ENCODE measurements at regions not wholly inside any gene's neighbourhood (a gene's known extent, or its start where the extent isn't known, plus 50 kb on each side); places are given as distances from the start of the nearest gene placed in this dataset.

DNA sequence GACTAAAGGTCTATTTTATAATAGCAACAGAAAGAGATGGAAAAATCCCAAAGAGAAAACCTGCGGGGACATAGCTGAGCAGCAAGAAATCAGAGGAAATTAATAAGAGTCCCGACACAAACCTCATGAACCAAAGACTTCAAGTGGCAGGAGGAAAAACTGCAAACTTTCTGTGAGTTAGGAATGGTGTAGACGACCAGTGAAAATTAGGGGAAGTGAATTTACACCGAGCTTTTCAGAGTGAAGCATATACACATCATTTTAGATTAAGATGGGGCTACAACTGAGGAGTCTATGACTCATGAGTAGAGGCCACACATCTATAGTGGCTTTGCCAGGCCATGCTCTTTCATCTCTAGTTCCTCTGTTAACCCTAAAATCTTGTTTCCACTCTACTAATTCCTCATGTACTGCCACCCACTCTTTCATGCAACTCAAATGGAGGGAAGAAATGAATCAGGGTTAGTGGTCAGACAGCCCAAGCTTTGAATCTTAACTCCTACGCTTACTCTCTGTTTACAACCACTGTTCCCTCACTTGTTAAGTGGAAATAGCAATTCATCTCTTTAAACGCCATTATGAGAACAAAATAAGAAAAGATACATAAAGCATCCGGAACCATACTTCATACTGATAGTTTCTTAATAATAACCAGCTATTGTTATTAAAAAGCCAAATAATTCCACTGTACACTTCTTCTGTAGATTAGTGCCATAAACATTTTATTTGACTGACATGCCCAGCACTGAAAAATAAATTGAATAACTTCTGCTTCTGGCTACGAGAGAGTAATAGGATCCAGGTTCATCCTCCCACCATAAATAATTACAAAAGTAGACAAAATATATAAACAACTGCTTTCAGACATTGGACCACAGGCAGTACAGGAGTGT lies 219.3 kb downstream of the RMST start:
- peaks cover 8 to 13% of the 10 kb centered on the region in 2 donors for H3K9me3 Mint-ChIP-seq
- no peak overlapping the region for H3K27ac Mint-ChIP-seq
- Histone ChIP-seq H3K36me3 (ENCODE audit: control insufficient read depth, insufficient read depth, low read length) (no peaks in the 10 kb centered on the region), H3K9me3 (ENCODE audit: control insufficient read depth, insufficient read depth, low read length) (no peaks in the 10 kb centered on the region), H3K4me1 (ENCODE audit: control insufficient read depth, insufficient read depth, low read length) (no peaks in the 10 kb centered on the region), H3K27ac (ENCODE audit: low read length) (no peak overlapping the region), H3K27me3 (ENCODE audit: control insufficient read depth, insufficient read depth, low read length) (no peaks in the 10 kb centered on the region), H3K4me3 (ENCODE audit: low read length) (no peak overlapping the region)
- 76% methylated on average over 7 of the region's 8 CpGs for WGBS (ENCODE audit: insufficient coverage)
- intact Hi-C loops (cut with micrococcal nuclease): no loop called here
- no peaks in the 10 kb centered on the region for H3K4me1 Mint-ChIP-seq
- no peaks in the 10 kb centered on the region for H3K36me3 Mint-ChIP-seq
- no peak for ATAC-seq
- no peak for DNase-seq
- no peak overlapping the region for H3K4me3 Mint-ChIP-seq
- H3K27me3 Mint-ChIP-seq (ENCODE audit: low read depth in 2 of 2): no peaks in the 10 kb centered on the region
- TF ChIP-seq, protein P1, sequence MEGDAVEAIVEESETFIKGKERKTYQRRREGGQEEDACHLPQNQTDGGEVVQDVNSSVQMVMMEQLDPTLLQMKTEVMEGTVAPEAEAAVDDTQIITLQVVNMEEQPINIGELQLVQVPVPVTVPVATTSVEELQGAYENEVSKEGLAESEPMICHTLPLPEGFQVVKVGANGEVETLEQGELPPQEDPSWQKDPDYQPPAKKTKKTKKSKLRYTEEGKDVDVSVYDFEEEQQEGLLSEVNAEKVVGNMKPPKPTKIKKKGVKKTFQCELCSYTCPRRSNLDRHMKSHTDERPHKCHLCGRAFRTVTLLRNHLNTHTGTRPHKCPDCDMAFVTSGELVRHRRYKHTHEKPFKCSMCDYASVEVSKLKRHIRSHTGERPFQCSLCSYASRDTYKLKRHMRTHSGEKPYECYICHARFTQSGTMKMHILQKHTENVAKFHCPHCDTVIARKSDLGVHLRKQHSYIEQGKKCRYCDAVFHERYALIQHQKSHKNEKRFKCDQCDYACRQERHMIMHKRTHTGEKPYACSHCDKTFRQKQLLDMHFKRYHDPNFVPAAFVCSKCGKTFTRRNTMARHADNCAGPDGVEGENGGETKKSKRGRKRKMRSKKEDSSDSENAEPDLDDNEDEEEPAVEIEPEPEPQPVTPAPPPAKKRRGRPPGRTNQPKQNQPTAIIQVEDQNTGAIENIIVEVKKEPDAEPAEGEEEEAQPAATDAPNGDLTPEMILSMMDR (IDR thresholded peaks at IDR 0.05): no peak

DNA sequence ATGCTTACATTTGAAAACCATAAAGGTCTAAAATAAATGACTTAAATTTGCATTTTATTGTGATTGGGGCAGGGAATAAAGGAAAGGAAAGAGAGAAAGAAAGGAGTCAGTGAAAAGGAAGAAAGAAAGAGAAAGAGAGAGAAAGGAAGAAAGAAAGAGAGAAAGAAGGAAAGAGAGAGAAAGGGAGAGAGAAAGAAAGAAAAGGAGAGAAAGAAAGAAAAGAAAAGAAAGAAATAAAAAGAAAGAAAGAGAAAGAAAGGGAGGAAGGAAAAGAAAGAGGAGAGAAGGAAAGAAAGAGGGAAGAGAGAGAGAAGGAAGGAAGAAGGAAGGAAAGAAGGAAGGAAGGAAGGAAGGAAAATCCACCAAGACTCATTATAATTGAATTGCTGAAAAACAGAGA lies 222.8 kb downstream of the RMST start:
- Mint-ChIP-seq H3K4me3 (no peak overlapping the region), H3K9me3 (peaks cover 11 to 14% of the 10 kb centered on the region in 2 donors), H3K36me3 (no peaks in the 10 kb centered on the region), H3K27me3 (ENCODE audit: low read depth in 2 of 2) (no peaks in the 10 kb centered on the region), H3K27ac (no peak overlapping the region), H3K4me1 (no peaks in the 10 kb centered on the region)
- Histone ChIP-seq H3K27ac (ENCODE audit: low read length) (no peak overlapping the region), H3K4me1 (ENCODE audit: control insufficient read depth, insufficient read depth, low read length) (no peaks in the 10 kb centered on the region), H3K27me3 (ENCODE audit: control insufficient read depth, insufficient read depth, low read length) (no peaks in the 10 kb centered on the region), H3K4me3 (ENCODE audit: low read length) (no peak overlapping the region), H3K36me3 (ENCODE audit: control insufficient read depth, insufficient read depth, low read length) (no peaks in the 10 kb centered on the region), H3K9me3 (ENCODE audit: control insufficient read depth, insufficient read depth, low read length) (no peaks in the 10 kb centered on the region)
- no peak for ATAC-seq
- TF ChIP-seq, protein P1 (IDR thresholded peaks at IDR 0.05): no peak
- no peak for DNase-seq
- intact Hi-C loops (cut with micrococcal nuclease): no loop called here

DNA sequence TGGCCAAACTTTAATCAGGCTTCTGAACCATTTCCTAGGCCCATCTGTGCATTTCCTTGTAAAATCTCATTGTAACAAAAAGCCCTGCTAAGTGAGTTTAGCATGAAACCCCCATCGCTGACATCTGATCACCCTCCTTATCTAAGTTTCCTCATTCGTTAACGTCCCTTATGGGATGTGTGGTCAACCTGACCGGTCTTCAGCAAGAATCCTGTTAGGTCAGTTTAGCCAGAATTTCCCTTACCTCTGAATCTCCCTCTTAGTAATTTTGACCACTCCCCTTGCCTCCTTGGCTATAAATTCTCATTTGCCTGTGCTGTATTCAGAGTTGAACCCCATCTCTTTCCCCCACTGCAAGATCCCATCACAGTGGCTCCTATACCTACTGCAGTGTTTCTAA lies 239.3 kb downstream of the RMST start:
- Mint-ChIP-seq H3K4me1 (no peaks in the 10 kb centered on the region), H3K27me3 (ENCODE audit: low read depth in 2 of 2) (no peaks in the 10 kb centered on the region), H3K27ac (no peak overlapping the region), H3K36me3 (no peaks in the 10 kb centered on the region), H3K4me3 (no peak overlapping the region), H3K9me3 (peaks cover 12 to 16% of the 10 kb centered on the region in 2 donors)
- 56% methylated on average over 4 of the region's 4 CpGs for WGBS (ENCODE audit: insufficient coverage)
- no peaks in the 10 kb centered on the region for H3K27me3 ChIP-seq (ENCODE audit: control insufficient read depth, insufficient read depth, low read length)
- peaks cover 2% of the 10 kb centered on the region for H3K9me3 ChIP-seq (ENCODE audit: control insufficient read depth, insufficient read depth, low read length)
- TF ChIP-seq, protein P1 (IDR thresholded peaks at IDR 0.05): no peak
- ATAC-seq (no peak), DNase-seq (no peak)
- H3K27ac ChIP-seq (ENCODE audit: low read length): no peak overlapping the region
- no peaks in the 10 kb centered on the region for H3K4me1 ChIP-seq (ENCODE audit: control insufficient read depth, insufficient read depth, low read length)
- intact Hi-C loops (cut with micrococcal nuclease): no loop called here
- H3K36me3 ChIP-seq (ENCODE audit: control insufficient read depth, insufficient read depth, low read length): no peaks in the 10 kb centered on the region
- no peak overlapping the region for H3K4me3 ChIP-seq (ENCODE audit: low read length)

DNA sequence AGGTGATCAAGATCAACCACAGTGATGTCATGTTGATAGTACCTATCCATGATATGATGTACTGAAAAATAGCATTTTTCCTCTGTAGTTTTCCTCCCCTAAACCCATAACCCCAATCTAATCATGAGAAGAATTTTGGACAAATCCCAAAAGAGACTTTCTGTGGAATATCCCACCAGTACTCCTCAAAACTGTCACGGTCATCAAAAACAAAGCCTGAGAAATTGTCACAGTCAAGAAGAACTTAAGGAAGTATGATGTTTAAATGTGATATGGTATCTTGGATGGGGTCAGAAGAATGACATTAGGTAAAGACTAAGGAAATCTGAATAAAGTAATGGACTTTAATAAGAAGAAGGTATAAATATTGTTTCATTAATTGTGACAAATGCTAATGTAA lies 248.8 kb downstream of the RMST start:
- no CpG with 5 or more reads among the region's 1 CpG for WGBS (ENCODE audit: insufficient coverage)
- DNase-seq: no peak
- Histone ChIP-seq H3K4me3 (ENCODE audit: low read length) (no peak overlapping the region), H3K4me1 (ENCODE audit: control insufficient read depth, insufficient read depth, low read length) (no peaks in the 10 kb centered on the region), H3K9me3 (ENCODE audit: control insufficient read depth, insufficient read depth, low read length) (no peaks in the 10 kb centered on the region), H3K27ac (ENCODE audit: low read length) (no peak overlapping the region), H3K27me3 (ENCODE audit: control insufficient read depth, insufficient read depth, low read length) (no peaks in the 10 kb centered on the region), H3K36me3 (ENCODE audit: control insufficient read depth, insufficient read depth, low read length) (no peaks in the 10 kb centered on the region)
- no peaks in the 10 kb centered on the region for H3K27me3 Mint-ChIP-seq (ENCODE audit: low read depth in 2 of 2)
- no peak overlapping the region for H3K27ac Mint-ChIP-seq
- H3K4me1 Mint-ChIP-seq: no peaks in the 10 kb centered on the region
- TF ChIP-seq, protein P1 (IDR thresholded peaks at IDR 0.05): no peak
- intact Hi-C loops (cut with micrococcal nuclease): no loop called here
- ATAC-seq: no peak
- no peaks in the 10 kb centered on the region for H3K36me3 Mint-ChIP-seq
- peaks cover 5 to 19% of the 10 kb centered on the region in 2 donors for H3K9me3 Mint-ChIP-seq
- H3K4me3 Mint-ChIP-seq: no peak overlapping the region
